ENCODE measurements at regions not wholly inside any gene's neighbourhood (a gene's known extent, or its start where the extent isn't known, plus 50 kb on each side); places are given as distances from the start of the nearest gene placed in this dataset.

DNA sequence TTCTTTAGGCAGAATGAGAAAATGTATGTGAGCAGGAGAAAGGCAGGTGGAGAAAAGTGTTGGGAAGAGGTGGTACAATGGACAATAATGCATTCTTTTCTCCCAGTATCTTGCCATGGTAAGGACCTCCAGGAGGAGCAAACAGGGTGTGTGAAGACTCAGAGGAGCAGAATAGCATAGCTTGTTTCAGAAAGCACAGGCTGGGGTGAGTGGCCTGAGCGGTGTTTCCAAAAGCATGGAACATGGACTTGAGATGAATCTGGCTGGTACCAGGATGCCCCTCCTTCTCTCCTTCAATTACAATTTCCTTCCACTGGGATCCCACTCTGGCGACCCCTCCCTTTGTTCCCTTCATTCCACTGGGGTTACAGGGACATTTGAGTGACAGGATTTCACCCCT, 123.4 kb upstream of the TNR start:
- Histone ChIP-seq H3K36me3 (ENCODE audit: control insufficient read depth, insufficient read depth, low read length) (no peaks in the 10 kb centered on the region), H3K4me1 (ENCODE audit: control insufficient read depth, insufficient read depth, low read length) (peaks cover 24% of the 10 kb centered on the region), H3K4me3 (ENCODE audit: low read length) (no peak overlapping the region), H3K27me3 (ENCODE audit: control insufficient read depth, insufficient read depth, low read length) (no peaks in the 10 kb centered on the region), H3K27ac (ENCODE audit: low read length) (no peak overlapping the region), H3K9me3 (ENCODE audit: control insufficient read depth, low read depth, low read length) (no peaks in the 10 kb centered on the region)
- no peak for DNase-seq
- no CpG with 5 or more reads among the region's 2 CpGs for WGBS (ENCODE audit: insufficient coverage, low lambda C conversion rate)

DNA sequence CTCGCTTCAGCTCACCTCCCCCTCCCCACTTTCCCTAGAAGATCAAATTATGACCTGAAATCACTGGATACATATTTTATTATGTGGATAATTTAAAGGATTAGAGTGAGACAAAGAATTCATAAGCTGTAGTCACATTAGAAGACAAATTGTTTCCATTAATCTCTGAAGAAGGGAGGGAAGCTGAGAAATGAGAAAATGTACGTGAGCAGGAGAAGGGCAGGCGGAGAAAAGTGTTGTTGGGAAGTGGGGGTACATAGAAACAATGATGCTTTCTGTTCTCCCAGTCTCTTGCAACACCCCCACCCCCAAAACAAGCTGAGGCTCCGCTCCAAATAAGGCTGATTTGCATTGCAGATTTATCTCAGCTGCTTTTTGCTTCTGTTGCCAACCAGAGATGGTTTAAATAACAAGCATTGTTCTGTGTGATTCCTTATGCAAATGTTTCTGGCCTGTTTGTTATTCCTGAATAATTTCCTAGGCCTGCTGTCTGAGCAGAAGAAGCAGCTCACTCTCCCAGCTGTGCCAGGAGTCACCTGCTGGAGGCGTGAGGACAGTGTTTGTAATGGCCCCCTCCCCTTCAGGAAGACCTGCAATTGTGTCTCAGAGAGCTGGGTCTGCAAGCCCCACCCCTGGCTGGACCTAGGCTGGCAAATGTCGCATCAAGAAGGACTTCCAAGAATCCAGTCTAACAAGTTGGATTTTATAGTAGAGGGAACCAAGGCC, 121.8 kb upstream of the TNR start:
- no peak for DNase-seq

DNA sequence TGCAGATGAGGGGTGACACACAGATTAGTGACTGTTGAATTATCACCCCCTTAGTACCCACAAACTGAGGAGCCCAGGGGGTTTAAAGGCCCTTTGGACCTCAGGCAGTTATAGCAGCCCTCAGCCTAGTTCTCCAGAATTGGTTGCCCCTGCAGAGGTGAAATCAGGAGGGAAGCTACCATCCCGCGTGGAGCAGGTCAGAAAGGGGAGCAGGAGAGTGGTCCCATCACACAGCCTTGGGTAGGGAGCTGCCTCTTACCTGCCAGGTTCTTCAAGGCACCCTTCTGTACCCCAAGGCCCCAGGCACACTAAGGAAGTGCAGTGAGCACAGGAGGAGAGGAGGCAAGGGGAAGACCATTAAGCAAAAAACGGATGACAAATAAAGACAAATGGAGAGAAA, 121.2 kb upstream of the TNR start:
- Histone ChIP-seq H3K4me1 (ENCODE audit: control insufficient read depth, insufficient read depth, low read length) (peaks cover 38% of the 10 kb centered on the region), H3K4me3 (ENCODE audit: low read length) (no peak overlapping the region), H3K9me3 (ENCODE audit: control insufficient read depth, low read depth, low read length) (no peaks in the 10 kb centered on the region), H3K36me3 (ENCODE audit: control insufficient read depth, insufficient read depth, low read length) (no peaks in the 10 kb centered on the region), H3K27me3 (ENCODE audit: control insufficient read depth, insufficient read depth, low read length) (no peaks in the 10 kb centered on the region), H3K27ac (ENCODE audit: low read length) (no peak overlapping the region)
- WGBS (ENCODE audit: insufficient coverage, low lambda C conversion rate), result no CpG with 5 or more reads among the region's 3 CpGs
- DNase-seq, result no peak

More for the DNA sequence above, 121.8 kb upstream of the TNR start:
- Histone ChIP-seq H3K9me3 (ENCODE audit: control insufficient read depth, low read depth, low read length) (no peaks in the 10 kb centered on the region), H3K27me3 (ENCODE audit: control insufficient read depth, insufficient read depth, low read length) (no peaks in the 10 kb centered on the region), H3K36me3 (ENCODE audit: control insufficient read depth, insufficient read depth, low read length) (no peaks in the 10 kb centered on the region), H3K4me3 (ENCODE audit: low read length) (no peak overlapping the region), H3K27ac (ENCODE audit: low read length) (no peak overlapping the region), H3K4me1 (ENCODE audit: control insufficient read depth, insufficient read depth, low read length) (peaks cover 38% of the 10 kb centered on the region)
- WGBS (ENCODE audit: insufficient coverage, low lambda C conversion rate), result 83% methylated on average over 1 of the region's 6 CpGs

DNA sequence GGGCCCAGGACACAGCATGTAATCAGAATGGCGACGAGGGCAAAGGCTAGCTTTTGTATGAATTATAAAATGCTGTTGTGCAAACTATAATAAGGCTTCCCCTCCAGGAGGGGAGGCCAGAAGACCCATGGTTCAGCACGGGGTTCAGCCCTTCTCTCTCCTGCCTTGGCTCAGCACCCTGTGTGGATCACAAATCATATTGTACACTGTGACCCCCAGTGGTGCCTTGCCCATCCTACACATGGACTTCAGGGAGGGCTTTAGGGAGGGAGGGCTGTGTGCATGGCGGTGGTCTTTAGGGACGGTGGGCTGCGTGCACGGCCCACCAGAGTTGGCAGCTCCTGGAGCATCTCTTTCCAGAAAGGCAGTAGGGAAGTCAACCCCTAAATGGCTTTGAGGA, 120.8 kb upstream of the TNR start:
- H3K9me3 ChIP-seq (ENCODE audit: control insufficient read depth, low read depth, low read length), result no peaks in the 10 kb centered on the region
- no peaks in the 10 kb centered on the region for H3K27me3 ChIP-seq (ENCODE audit: control insufficient read depth, insufficient read depth, low read length)
- no peaks in the 10 kb centered on the region for H3K36me3 ChIP-seq (ENCODE audit: control insufficient read depth, insufficient read depth, low read length)
- peak in 1 of 2 donors; percentile 56 for DNase-seq
- no peak overlapping the region for H3K27ac ChIP-seq (ENCODE audit: low read length)
- no peak overlapping the region for H3K4me3 ChIP-seq (ENCODE audit: low read length)
- H3K4me1 ChIP-seq (ENCODE audit: control insufficient read depth, insufficient read depth, low read length), result peaks cover 38% of the 10 kb centered on the region
- no CpG with 5 or more reads among the region's 7 CpGs for WGBS (ENCODE audit: insufficient coverage, low lambda C conversion rate)

DNA sequence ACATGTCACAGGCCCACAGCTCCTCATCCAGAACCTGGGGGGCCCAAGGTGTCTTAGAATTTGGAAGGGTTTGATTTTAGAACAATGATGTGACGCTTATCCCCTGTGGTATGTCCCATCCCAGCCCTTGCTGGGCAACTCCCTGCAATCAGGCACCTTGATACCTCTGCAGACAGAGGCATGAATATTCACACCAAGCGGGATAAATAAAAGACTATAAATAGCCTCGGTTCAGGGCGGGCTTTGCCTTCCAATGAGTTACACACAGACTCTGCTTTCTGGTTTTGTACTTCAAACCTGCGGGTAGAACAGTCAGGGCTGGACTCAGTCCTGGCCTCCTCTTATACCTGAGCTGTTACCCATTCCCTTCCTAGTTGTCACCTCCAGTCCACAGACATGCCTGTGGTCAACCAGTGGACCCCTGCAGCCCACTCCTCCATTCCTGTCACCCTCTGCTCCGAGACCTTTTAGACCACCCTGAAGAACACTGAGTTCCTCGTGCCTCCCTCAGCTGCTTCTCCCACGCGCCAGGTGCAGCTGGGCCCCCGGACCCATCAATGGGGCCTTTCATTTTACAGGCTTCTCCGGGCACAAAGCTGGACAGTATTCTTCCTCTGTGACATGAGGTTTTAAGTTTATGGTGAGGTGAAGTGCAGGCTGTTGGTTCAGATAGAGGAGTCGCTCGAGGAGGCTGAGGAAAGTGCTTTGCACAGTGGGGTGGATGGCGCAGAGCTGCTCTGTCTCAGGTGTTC, 120.1 kb upstream of the TNR start:
- DNase-seq, result peak in 1 of 2 donors; percentile 63
- H3K36me3 ChIP-seq (ENCODE audit: control insufficient read depth, insufficient read depth, low read length), result no peaks in the 10 kb centered on the region
- H3K4me1 ChIP-seq (ENCODE audit: control insufficient read depth, insufficient read depth, low read length), result peaks cover 38% of the 10 kb centered on the region
- no peaks in the 10 kb centered on the region for H3K27me3 ChIP-seq (ENCODE audit: control insufficient read depth, insufficient read depth, low read length)
- H3K27ac ChIP-seq (ENCODE audit: low read length), result peak overlapping the region; percentile 86
- H3K9me3 ChIP-seq (ENCODE audit: control insufficient read depth, low read depth, low read length), result no peaks in the 10 kb centered on the region
- H3K4me3 ChIP-seq (ENCODE audit: low read length), result no peak overlapping the region
- WGBS (ENCODE audit: insufficient coverage, low lambda C conversion rate), result no CpG with 5 or more reads among the region's 14 CpGs

DNA sequence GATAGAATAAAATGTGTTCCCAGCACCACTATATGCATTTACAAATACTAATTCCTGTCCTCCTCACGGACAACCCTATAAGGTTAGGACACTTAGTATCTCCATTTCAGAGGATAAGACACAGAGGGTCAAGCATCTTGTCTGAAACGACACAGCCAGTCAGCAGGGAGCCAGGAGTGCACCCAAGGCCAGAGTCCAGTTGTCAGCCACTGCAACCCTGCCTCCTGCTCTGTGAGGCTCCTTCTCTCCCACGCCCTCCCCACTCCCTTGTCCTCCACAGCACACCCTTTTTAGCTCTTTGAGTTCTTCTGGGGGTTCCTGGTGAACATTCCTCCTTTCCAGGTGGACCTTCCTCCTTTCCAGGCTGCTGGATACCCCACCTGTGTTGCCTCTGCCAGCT, 119.0 kb upstream of the TNR start:
- no peaks in the 10 kb centered on the region for H3K9me3 ChIP-seq (ENCODE audit: control insufficient read depth, low read depth, low read length)
- no CpG with 5 or more reads among the region's 3 CpGs for WGBS (ENCODE audit: insufficient coverage, low lambda C conversion rate)
- peaks cover 38% of the 10 kb centered on the region for H3K4me1 ChIP-seq (ENCODE audit: control insufficient read depth, insufficient read depth, low read length)
- H3K27me3 ChIP-seq (ENCODE audit: control insufficient read depth, insufficient read depth, low read length), result no peaks in the 10 kb centered on the region
- no peak overlapping the region for H3K4me3 ChIP-seq (ENCODE audit: low read length)
- no peaks in the 10 kb centered on the region for H3K36me3 ChIP-seq (ENCODE audit: control insufficient read depth, insufficient read depth, low read length)
- peak overlapping the region; percentile 86 for H3K27ac ChIP-seq (ENCODE audit: low read length)
- peak; percentile 73 to 83 for DNase-seq

DNA sequence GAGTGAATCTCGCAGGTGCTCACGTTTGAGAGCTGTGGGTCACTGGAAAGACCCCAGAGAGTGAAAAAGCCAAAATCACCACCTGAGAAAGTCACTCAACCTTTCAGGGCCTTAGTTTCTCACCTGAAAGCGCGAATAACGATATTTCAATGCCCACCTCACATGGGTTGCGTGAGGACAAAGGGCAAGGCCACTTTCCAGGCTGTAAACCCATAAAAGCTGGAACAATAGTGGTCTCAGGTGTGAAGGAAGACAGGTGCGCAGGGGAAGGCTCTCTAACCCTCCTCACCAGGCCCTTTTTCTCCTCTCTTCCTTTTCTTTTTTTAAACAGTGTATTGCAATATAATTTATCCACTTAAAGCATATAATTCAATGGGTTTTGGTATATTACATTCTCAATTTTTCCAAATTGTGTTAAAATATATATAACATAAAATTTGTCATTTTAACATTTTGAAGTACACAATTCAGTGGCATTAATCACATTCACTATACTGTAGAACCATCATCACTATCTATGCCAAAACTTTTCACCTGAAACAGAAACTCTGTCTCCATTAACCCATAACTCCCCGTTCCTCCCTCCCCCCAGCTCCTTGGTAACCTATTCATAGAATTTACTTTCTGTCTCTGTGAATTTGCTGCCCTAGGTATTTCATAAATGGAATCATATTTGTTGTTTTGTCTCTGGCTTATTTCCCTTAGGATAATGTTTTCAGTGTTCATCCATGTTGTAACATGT, 118.4 kb upstream of the TNR start:
- Histone ChIP-seq H3K4me3 (ENCODE audit: low read length) (no peak overlapping the region), H3K27me3 (ENCODE audit: control insufficient read depth, insufficient read depth, low read length) (no peaks in the 10 kb centered on the region), H3K4me1 (ENCODE audit: control insufficient read depth, insufficient read depth, low read length) (peaks cover 38% of the 10 kb centered on the region), H3K9me3 (ENCODE audit: control insufficient read depth, low read depth, low read length) (no peaks in the 10 kb centered on the region), H3K27ac (ENCODE audit: low read length) (peak overlapping the region; percentile 86), H3K36me3 (ENCODE audit: control insufficient read depth, insufficient read depth, low read length) (no peaks in the 10 kb centered on the region)
- peak in 1 of 2 donors; percentile 80 for DNase-seq
- WGBS (ENCODE audit: insufficient coverage, low lambda C conversion rate), result no CpG with 5 or more reads among the region's 8 CpGs

DNA sequence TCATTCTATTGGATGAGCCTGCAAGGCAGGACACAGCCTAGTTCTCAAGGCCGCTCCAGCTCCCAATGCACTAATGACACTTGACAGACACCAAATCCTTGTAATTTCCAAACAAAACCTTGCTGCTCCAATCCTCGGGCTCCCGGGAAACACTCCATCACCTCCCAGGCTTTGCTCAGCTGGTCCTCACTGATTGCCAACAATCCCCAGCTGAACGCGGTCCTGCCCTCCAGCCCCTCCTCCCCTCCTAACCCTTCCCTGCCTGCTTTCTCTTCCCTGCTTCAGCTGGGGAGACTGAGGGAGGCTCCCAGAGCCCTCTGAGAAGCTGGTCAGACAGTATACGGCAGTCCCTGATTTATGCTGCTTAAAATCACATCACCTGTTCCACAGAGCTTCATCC, 114.4 kb upstream of the TNR start:
- Histone ChIP-seq H3K4me1 (ENCODE audit: control insufficient read depth, insufficient read depth, low read length) (peaks cover 24% of the 10 kb centered on the region), H3K27ac (ENCODE audit: low read length) (no peak overlapping the region), H3K27me3 (ENCODE audit: control insufficient read depth, insufficient read depth, low read length) (no peaks in the 10 kb centered on the region), H3K36me3 (ENCODE audit: control insufficient read depth, insufficient read depth, low read length) (no peaks in the 10 kb centered on the region), H3K9me3 (ENCODE audit: control insufficient read depth, low read depth, low read length) (no peaks in the 10 kb centered on the region), H3K4me3 (ENCODE audit: low read length) (no peak overlapping the region)
- DNase-seq, result no peak
- no CpG with 5 or more reads among the region's 6 CpGs for WGBS (ENCODE audit: insufficient coverage, low lambda C conversion rate)

DNA sequence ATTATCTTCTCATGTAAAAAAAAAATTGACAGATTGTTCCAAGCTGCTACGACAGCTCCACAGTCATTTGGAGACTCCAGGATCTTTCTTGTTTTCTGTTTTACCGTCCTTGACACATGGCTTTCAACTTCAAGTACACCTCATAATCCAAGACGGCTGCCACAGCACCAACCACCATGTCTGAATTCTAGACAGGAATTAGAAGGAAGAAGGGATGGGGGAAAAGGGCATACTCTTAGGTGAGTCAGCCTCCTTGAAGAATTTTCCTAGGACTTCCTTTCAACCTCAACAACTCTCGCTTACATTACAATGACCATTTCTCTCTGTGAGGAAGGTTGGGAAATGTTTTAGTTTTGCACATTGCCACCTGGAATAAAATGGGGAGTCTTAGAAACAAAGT, 110.3 kb upstream of the TNR start:
- DNase-seq, result no peak
- WGBS (ENCODE audit: insufficient coverage, low lambda C conversion rate), result no CpG with 5 or more reads among the region's 4 CpGs

DNA sequence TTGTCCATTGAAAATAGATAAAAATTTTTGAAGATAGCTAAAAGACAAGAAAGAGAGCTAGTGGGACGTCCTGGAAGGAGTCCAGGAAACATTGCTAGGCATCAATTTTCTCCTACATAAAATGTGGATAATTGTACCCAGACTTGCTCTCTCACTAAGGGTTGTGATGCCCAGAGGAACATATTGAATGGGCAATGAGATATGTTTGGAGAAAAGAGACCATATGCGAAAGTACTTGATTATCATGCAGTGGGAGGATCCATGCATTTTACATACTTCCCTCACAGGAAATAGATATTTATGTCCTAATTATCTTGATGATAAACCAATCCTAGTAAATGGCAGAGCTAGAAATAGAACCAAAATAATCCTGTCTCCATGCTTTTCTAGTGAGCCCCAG, 108.4 kb upstream of the TNR start:
- H3K36me3 ChIP-seq (ENCODE audit: control insufficient read depth, insufficient read depth, low read length), result no peaks in the 10 kb centered on the region
- H3K9me3 ChIP-seq (ENCODE audit: control insufficient read depth, low read depth, low read length), result no peaks in the 10 kb centered on the region
- H3K4me1 ChIP-seq (ENCODE audit: control insufficient read depth, insufficient read depth, low read length), result no peaks in the 10 kb centered on the region
- no peak overlapping the region for H3K4me3 ChIP-seq (ENCODE audit: low read length)
- no peak for DNase-seq
- 89% methylated on average over 1 of the region's 2 CpGs for WGBS (ENCODE audit: insufficient coverage, low lambda C conversion rate)
- H3K27ac ChIP-seq (ENCODE audit: low read length), result no peak overlapping the region
- no peaks in the 10 kb centered on the region for H3K27me3 ChIP-seq (ENCODE audit: control insufficient read depth, insufficient read depth, low read length)

More for the DNA sequence above, 110.3 kb upstream of the TNR start:
- no peaks in the 10 kb centered on the region for H3K4me1 ChIP-seq (ENCODE audit: control insufficient read depth, insufficient read depth, low read length)
- H3K36me3 ChIP-seq (ENCODE audit: control insufficient read depth, insufficient read depth, low read length), result no peaks in the 10 kb centered on the region
- H3K4me3 ChIP-seq (ENCODE audit: low read length), result no peak overlapping the region
- H3K9me3 ChIP-seq (ENCODE audit: control insufficient read depth, low read depth, low read length), result no peaks in the 10 kb centered on the region
- no peaks in the 10 kb centered on the region for H3K27me3 ChIP-seq (ENCODE audit: control insufficient read depth, insufficient read depth, low read length)
- no peak overlapping the region for H3K27ac ChIP-seq (ENCODE audit: low read length)
